DND-41 (cell line): ENCODE measurements at regions not wholly inside any gene's neighbourhood (a gene's known extent, or its start where the extent isn't known, plus 50 kb on each side); places are given as distances from the start of the nearest gene placed in this dataset.

Experiments
- ATAC-seq: fragments of 200-7000 bp; cut with Tn5 transposase; 3 replicates; pipeline ENCODE4 v1.9.1; 2021; ENCODE audit warnings: low read depth; ENCODE audit not compliant: insufficient read depth
- DNase-seq: peaks from one replicate; pipeline ENCODE4 v3.0.0-alpha.2; 2020
- H2AFZ ChIP-seq: 2 replicates; pipeline ENCODE4 v1.6.0; 2012; ENCODE audit warnings: low read depth, low read length
- H3K27ac ChIP-seq: 2 replicates; pipeline ENCODE4 v1.5.1; 2012; ENCODE audit warnings: low read length, inconsistent platforms
- H3K27me3 ChIP-seq: fragments of 200-600 bp; sonication (generic); 2 replicates; pipeline ENCODE4 v1.6.0; 2012; ENCODE audit warnings: low read length, mild to moderate bottlenecking, inconsistent platforms; ENCODE audit not compliant: insufficient read depth, poor library complexity
- H3K36me3 ChIP-seq: 2 replicates; pipeline ENCODE4 v1.5.1; 2012; ENCODE audit warnings: low read length, inconsistent platforms; ENCODE audit not compliant: insufficient read depth
- H3K4me1 ChIP-seq: 2 replicates; pipeline ENCODE4 v1.5.1; 2012; ENCODE audit warnings: mild to moderate bottlenecking, low read length; ENCODE audit not compliant: insufficient read depth
- H3K4me2 ChIP-seq: 2 replicates; pipeline ENCODE4 v1.6.0; 2012; ENCODE audit warnings: mild to moderate bottlenecking, moderate library complexity, low read length, inconsistent platforms; ENCODE audit not compliant: insufficient read depth
- H3K4me3 ChIP-seq, 2 experiments: fragments of 200-600 bp in 1 of 2; shearing (Covaris generic) in 1 of 2; 2 replicates each; pipeline ENCODE4 v1.5.1; 2012 to 2016; ENCODE audit warnings: inconsistent platforms in 2 of 2, low read length in 2 of 2, mild to moderate bottlenecking in 2 of 2, low read depth in 1 of 2, moderate library complexity in 1 of 2
- H3K79me2 ChIP-seq: 2 replicates; pipeline ENCODE4 v1.6.0; 2012; ENCODE audit warnings: low read length, inconsistent platforms; ENCODE audit not compliant: insufficient read depth
- H3K9ac ChIP-seq: 2 replicates; pipeline ENCODE4 v1.6.0; 2012; ENCODE audit warnings: low read depth, mild to moderate bottlenecking, inconsistent platforms, low read length, moderate library complexity
- H3K9me3 ChIP-seq: 2 replicates; pipeline ENCODE4 v1.5.1; 2012; ENCODE audit warnings: low read length, moderate library complexity, mild to moderate bottlenecking, inconsistent platforms; ENCODE audit not compliant: insufficient read depth, severe bottlenecking
- H4K20me1 ChIP-seq: 2 replicates; pipeline ENCODE4 v1.6.0; 2012; ENCODE audit warnings: low read length; ENCODE audit not compliant: insufficient read depth
- EZH2 ChIP-seq: IDR thresholded peaks from 3 replicates; pipeline ENCODE4 v1.6.1; 2012; ENCODE audit warnings: borderline replicate concordance, low read depth, mild to moderate bottlenecking, moderate library complexity, low read length, inconsistent platforms; ENCODE audit not compliant: severe bottlenecking
- TF ChIP-seq, protein P1 (sequence below): IDR thresholded peaks from 2 replicates; pipeline ENCODE4 v1.5.1; 2012; ENCODE audit warnings: borderline replicate concordance, low read length, moderate library complexity, mild to moderate bottlenecking; ENCODE audit not compliant: poor library complexity, severe bottlenecking; ENCODE audit errors: extremely low read depth

DNA sequence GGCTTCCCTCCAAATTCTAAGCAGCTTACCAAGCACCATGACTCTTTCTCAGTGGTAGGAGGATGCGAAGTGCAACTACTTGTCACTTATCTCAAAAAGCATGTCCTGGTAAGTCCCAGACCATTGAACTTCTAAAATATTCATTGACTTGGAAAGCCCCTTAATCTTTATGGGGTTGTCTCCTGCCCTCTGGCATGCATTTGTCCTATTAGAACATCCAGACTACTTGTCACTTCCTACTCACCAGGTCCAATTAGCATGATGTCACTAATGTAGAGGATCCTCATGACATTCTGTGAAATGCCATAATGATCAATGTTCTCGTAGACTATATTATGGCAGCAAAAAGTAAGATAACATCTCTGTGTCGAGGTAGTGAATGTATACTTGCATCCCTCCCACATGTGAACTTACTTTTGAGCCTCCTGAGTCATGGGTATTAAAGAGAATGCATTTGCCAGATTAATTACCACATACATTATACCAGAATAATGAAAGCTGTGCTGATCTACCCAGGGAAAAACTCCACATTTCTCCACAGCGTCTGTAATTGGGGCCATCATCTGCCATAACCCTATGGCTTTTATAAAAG is 63.5 kb upstream of the RAD23B start:
- Histone ChIP-seq H4K20me1 (no peaks in the 10 kb centered on the region), H3K36me3 (no peaks in the 10 kb centered on the region), H3K4me1 (no peaks in the 10 kb centered on the region), H3K4me2 (no peak overlapping the region), H3K4me3 (no peak overlapping the region), H3K27me3 (no peaks in the 10 kb centered on the region), H2AFZ (no peak overlapping the region), H3K9ac (no peak overlapping the region), H3K9me3 (no peaks in the 10 kb centered on the region), H3K79me2 (no peaks in the 10 kb centered on the region), H3K27ac (no peak overlapping the region)
- no peak for DNase-seq
- no peak for ATAC-seq
- TF ChIP-seq EZH2: no peak
- TF ChIP-seq, protein P1, sequence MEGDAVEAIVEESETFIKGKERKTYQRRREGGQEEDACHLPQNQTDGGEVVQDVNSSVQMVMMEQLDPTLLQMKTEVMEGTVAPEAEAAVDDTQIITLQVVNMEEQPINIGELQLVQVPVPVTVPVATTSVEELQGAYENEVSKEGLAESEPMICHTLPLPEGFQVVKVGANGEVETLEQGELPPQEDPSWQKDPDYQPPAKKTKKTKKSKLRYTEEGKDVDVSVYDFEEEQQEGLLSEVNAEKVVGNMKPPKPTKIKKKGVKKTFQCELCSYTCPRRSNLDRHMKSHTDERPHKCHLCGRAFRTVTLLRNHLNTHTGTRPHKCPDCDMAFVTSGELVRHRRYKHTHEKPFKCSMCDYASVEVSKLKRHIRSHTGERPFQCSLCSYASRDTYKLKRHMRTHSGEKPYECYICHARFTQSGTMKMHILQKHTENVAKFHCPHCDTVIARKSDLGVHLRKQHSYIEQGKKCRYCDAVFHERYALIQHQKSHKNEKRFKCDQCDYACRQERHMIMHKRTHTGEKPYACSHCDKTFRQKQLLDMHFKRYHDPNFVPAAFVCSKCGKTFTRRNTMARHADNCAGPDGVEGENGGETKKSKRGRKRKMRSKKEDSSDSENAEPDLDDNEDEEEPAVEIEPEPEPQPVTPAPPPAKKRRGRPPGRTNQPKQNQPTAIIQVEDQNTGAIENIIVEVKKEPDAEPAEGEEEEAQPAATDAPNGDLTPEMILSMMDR: no peak

DNA sequence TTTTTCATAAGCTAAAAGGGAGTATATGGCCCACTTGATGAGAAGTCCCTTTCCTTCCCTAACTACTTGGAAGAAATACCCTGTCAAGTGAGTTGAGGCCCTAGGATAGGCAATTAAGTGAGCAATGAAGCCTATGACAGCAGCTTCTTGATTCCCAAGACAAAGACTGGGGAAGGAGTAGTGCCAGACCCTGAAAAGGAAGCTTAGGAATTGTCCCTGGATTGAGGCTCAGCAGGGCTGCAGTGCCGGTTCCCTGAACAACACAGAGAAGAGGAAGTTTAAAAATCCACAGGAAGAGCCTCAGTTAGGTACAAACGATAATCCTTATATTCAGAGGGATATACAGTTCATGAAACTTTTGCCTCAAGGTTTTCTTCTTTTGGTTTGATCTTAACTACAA is 61.8 kb upstream of the RAD23B start:
- Histone ChIP-seq H3K27ac (no peak overlapping the region), H3K79me2 (no peaks in the 10 kb centered on the region), H3K4me1 (no peaks in the 10 kb centered on the region), H3K36me3 (no peaks in the 10 kb centered on the region), H3K9me3 (no peaks in the 10 kb centered on the region), H3K4me3 (no peak overlapping the region), H2AFZ (no peak overlapping the region), H3K4me2 (no peak overlapping the region), H3K9ac (no peak overlapping the region), H4K20me1 (no peaks in the 10 kb centered on the region), H3K27me3 (no peaks in the 10 kb centered on the region)
- TF ChIP-seq EZH2: no peak
- TF ChIP-seq, protein P1: no peak
- no peak for DNase-seq
- ATAC-seq: no peak

DNA sequence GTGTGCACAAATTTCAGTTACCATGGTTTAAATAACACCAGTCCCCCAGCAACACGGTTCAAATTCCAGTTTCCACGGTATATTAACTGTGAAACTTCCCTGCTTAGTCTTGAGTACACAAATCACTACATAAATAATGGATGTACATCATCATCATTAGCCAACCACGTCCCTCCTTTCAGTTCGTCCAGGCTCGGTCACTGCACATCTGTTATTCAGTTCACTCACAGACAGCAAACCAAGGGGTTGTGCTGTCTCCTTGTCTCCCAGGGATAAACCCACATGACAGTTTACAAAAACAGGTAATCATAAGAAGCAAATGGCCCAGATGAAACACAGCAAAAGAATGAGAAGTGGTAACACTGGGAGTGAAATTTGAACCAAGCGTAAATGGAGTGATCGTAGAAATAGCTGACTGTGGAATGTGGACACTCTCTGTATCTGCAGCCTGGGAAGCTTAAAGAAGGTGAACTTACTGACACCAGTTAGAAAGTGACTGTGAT is 61.0 kb upstream of the RAD23B start:
- Histone ChIP-seq H3K4me2 (no peak overlapping the region), H2AFZ (no peak overlapping the region), H3K9me3 (no peaks in the 10 kb centered on the region), H4K20me1 (no peaks in the 10 kb centered on the region), H3K79me2 (no peaks in the 10 kb centered on the region), H3K27ac (no peak overlapping the region), H3K4me1 (no peaks in the 10 kb centered on the region), H3K9ac (no peak overlapping the region), H3K36me3 (no peaks in the 10 kb centered on the region), H3K27me3 (no peaks in the 10 kb centered on the region), H3K4me3 (no peak overlapping the region)
- ATAC-seq: no peak
- no peak for DNase-seq
- no peak for TF ChIP-seq EZH2
- TF ChIP-seq, protein P1: no peak

DNA sequence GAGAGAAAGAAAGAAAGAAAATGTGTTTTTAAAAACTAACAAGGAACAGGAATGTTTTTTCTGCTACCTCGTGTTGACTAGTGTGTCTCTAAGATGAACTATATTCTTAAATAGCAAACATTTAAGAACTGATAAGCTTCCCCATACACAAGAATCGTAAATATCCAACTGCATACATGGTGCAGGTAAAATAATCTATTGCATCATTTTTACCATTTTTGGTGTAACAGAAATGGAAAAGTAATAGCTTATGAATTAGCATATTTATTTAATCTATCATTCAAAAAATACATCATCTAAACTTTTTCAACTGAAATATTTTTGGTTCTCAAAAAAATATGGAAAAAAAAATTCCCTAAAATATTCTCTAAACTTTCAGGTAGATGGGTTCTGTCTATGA is 59.7 kb upstream of the RAD23B start:
- no peaks in the 10 kb centered on the region for H3K36me3 ChIP-seq
- H3K4me3 ChIP-seq: no peak overlapping the region
- no peaks in the 10 kb centered on the region for H3K4me1 ChIP-seq
- TF ChIP-seq, protein P1: no peak
- no peak for TF ChIP-seq EZH2
- H3K4me2 ChIP-seq: no peak overlapping the region
- no peaks in the 10 kb centered on the region for H3K27me3 ChIP-seq
- ATAC-seq (no peak), DNase-seq (no peak)
- no peaks in the 10 kb centered on the region for H3K79me2 ChIP-seq
- H3K9me3 ChIP-seq: no peaks in the 10 kb centered on the region
- no peak overlapping the region for H3K27ac ChIP-seq
- H3K9ac ChIP-seq: no peak overlapping the region
- H2AFZ ChIP-seq: no peak overlapping the region
- H4K20me1 ChIP-seq: no peaks in the 10 kb centered on the region
